ENCODE measurements at regions not wholly inside any gene's neighbourhood (a gene's known extent, or its start where the extent isn't known, plus 50 kb on each side); places are given as distances from the start of the nearest gene placed in this dataset.
"Not testable (repeated sequence)": the region's sequence is repeated elsewhere in the genome, so short reads cannot be mapped to it uniquely, and the experiment has no call there.

- no peak for DNase-seq
Observed at GRCh38 chr12:131443019-131444000, 267.6 kb upstream of the SFSWAP start.

DNA sequence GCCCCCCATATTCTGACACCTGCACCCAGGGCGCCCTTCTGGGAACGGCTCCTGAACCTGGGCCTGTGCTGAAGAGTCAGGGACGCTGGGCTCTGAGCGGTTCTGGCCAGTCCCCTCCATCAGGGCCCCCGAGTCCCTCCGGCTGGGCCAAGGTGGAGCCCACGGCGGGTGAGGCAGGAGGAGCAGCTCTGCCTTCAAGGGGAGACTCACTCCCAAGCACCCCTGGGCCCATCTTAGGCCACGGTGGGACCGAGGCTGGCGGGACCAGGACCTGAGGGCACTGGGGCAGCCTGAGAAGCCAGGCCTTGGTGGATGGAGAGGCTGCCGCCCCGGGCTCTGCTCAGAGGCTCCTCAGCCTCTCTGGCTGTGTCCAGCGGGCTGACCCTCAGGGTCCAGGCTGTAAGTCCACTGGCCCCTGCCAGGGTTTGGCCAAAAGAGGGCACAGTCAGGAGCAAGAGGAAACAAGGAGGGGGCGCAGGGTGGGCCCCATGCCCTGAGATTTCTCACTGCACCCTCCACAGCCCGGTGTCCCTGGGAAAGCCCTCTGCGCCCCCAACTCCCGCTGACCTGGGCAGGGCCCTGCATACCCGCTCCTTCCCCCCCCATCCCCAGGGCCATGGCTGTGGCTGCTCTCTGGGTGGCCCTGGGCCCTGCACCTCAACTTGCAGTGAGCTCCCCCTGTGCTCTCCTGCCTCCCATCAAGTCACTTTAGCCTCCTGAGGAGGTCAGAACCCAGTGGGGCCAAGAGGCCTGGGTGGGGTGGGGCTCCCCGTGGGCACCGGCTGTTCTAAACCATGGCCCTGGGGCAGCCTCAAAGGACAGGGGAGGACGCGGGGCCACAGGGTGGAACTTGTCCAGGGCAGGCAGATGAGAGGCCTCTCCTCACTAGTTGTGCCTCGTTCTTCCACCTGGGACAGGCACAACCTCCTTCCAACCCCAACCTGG, 266.4 kb upstream of the SFSWAP start:
- no peak for DNase-seq

- no peak for DNase-seq
Observed at GRCh38 chr12:131445184-131445774, 265.6 kb upstream of the SFSWAP start.

DNA sequence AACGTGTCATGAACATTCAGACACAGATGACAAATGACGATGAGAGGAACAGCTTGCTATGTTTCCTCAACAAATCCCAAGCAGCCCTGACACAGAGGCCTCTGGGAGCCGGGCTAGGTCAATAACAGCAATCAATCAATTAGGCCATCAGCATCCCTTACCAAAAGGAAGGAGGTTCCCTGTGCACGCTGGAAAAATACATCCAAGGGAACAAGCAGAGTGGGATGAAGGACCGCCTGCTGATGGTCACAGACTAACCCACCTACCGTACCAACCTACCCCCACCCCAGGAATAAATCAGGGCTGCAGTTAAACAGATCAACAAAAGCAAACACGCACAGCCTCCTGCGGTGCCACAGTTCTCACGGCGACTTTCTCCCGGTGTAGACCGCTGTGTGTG, 265.1 kb upstream of the SFSWAP start:
- no peak for DNase-seq

DNA sequence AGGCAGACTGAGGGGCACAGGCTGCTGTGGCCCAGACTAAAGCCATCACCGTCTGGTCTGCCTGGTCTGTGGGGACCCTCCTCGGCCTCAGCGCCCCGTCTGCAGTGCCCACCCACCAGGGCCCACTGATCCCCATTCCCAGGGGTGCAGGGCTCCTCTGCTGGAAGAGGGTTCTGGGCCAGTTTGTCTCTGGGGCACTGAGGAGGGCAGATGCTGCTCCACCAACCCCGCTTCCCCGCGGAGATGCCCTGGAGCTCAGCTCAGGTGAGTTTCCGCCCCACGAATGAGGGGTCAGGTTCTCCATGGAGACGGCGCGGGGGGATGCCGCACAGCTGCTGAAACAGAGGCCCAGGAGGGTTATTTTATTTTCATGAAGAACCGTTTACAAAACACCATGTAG, 263.3 kb upstream of the SFSWAP start:
- DNase-seq, result not testable (repeated sequence)

GRCh38 chr12:131448254-131448795, 262.6 kb upstream of the SFSWAP start:
- DNase-seq, result no peak

GRCh38 chr12:131449027-131449426, 261.9 kb upstream of the SFSWAP start:
- no peak for DNase-seq

DNA sequence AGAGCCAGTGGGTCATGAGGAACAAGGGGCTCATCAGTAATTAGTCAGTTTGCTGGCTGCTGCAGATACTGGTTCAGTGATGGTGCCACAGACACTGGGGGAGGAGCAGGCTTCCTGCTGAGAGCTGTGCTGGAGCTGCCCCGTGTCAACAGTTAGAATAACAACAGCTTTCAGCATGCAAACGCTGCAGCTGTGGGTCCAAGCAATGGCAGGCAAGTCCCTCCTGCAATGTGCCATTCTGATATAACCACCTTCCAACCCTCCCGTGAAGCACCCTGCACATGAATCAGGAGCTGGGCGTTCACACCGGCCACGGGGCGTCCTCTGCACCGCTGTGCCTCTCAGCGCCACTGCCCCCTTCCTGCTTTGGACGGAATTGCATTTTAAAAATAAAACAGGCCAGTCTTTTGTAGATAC, 258.4 kb upstream of the SFSWAP start:
- DNase-seq, result no peak

DNA sequence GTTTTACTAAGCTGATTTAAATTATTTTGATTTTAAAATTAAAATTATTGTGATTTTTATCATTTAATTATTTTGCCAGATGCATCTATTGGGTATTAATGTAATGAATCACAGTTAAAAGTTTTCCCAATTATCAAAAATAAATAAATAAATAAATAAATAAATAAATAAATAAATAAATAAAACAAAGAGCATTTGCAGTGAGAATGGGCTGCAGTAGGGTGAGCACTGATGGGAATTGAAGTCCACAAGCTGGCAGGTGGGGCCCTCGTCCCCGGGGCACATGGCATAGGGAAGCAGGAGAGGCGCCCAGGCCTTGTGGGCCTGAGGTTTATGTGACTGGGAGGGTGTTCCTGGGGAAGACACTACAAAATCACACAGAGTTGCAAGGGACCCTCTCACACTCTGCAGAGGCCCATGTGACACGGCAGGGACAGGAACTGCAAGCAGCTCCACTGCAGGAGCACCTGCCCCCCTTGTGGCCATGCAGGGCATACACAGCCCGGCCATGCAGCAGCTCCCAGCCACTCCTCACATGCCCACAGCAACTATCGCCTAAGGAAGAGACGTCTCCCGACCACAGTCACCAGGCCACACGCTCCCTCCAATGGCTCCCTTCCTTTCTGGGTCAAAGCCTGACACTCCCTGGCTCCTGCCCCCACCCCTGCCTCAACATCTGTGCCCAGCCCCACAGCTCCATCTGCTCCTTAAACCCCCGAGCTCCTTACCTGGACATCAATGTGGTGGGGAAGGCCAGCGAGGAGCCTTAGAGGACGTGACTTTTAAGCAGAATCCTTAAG, 256.3 kb upstream of the SFSWAP start:
- no peak for DNase-seq

DNA sequence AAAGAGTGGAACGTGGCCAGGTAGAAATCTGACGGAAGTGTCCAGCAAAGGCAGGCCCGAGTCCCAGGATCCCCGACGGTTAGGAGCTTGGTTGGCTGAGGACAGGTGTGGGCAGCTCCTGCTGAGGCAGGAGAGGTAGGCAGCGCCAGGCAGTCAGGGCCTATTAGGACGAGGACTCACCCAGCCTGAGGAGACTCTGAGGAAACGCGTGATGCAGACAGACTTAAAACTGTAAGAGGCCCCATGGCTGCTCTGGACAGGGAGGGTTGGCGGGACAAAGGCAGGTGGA, 255.7 kb upstream of the SFSWAP start:
- DNase-seq, result no peak

DNA sequence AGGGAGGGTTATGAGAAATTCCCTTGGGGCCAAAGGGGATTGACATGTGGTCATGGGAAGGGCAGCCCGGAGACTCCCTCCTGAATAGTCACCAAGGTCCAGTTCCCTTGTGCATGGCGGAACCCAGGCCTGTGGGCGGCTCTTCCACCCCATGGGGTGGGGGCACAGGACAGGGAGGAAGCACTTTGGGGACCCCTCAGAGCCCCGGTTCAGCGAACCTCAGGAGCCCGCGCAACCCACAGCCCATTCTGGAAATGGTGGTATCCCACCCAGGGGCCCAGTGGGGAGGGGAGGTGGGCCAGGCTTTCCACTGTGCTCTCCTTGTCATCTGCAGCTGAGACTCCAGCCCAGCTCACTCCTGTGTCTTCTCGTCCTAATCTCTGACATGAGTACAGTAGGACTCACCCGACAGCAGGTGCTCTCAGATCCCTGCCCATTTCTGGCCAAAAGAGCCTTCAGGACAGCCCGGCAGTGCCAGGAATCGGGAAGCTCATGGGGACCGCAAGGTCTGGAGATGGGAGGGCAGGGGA, 255.2 kb upstream of the SFSWAP start:
- DNase-seq, result no peak

- no peak for DNase-seq
Observed at GRCh38 chr12:131456301-131457027, 254.4 kb upstream of the SFSWAP start.

GRCh38 chr12:131457028-131457310, 253.9 kb upstream of the SFSWAP start:
- no peak for DNase-seq

GRCh38 chr12:131457331-131458047, 253.4 kb upstream of the SFSWAP start:
- no peak for DNase-seq

GRCh38 chr12:131458048-131458374, 252.9 kb upstream of the SFSWAP start:
- DNase-seq, result no peak

GRCh38 chr12:131458931-131459772, 251.7 kb upstream of the SFSWAP start:
- DNase-seq, result no peak

- no peak for DNase-seq
Observed at GRCh38 chr12:131459773-131460365, 251.0 kb upstream of the SFSWAP start.

DNA sequence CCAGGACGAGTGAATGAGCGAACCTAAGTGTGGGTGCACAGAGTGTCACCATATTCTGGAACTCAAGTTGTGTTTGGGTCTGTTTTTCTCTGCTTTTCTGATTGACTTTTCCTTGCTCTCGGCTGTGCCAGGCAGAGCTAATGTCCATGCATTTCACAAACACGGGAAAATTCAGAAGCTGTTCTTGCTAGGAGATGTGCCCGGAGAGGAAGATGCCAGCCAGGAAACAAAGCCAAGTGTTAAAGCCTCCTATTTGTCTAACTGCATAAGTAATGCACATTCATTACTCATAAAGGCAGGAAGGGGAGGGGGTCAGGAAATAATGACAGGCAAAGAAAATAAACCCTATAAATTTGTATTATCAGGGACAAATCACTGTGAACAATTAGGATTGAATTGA, 250.4 kb upstream of the SFSWAP start:
- DNase-seq, result no peak

DNA sequence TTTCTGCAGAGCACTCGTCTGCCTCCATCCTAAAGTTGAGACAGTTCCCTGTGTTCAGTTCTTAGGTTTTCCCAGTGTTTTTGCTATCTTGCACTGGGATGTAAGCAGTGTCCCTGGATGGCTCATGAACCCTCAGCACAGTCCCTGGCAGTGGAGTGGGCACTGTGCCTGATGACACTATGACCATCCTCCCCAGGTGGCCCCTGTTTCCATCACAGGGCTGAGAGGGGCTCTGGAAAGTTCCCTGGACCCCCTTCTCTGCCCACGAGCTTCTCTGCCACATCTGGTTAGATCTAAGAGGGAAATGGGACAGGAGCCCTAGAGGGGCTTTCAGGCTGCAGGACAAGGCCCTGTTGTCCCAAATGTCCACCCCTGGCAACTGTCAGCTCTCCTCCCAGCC, 249.8 kb upstream of the SFSWAP start:
- no peak for DNase-seq

GRCh38 chr12:131463174-131463573, 247.7 kb upstream of the SFSWAP start:
- no peak for DNase-seq

Measured in effector CD4-positive, alpha-beta T cell (primary cell).